ENCODE measurements at regions not wholly inside any gene's neighbourhood (a gene's known extent, or its start where the extent isn't known, plus 50 kb on each side); places are given as distances from the start of the nearest gene placed in this dataset.

- H3K9me1 ChIP-seq (ENCODE audit: control insufficient read depth, insufficient read depth, low read length): no peaks in the 10 kb centered on the region
- 72% methylated on average over 6 of the region's 6 CpGs for WGBS (ENCODE audit: insufficient coverage, low coverage, missing lambda C conversion rate)
- ChIA-PET CTCF (ENCODE audit: low intra/inter-chr PET ratio) (no interaction called here), POLR2A (no interaction called here)
- no peak overlapping the region for H3K9ac ChIP-seq (ENCODE audit: insufficient read depth in 1 of 2, low read depth in 2 of 2, low read length in 2 of 2)
- H3K4me3 ChIP-seq: no peak overlapping the region
- H3K27me3 ChIP-seq (ENCODE audit: control insufficient read depth in 2 of 2, insufficient read depth in 2 of 2, low read length in 2 of 2): no peaks in the 10 kb centered on the region
- H3K4me2 ChIP-seq (ENCODE audit: insufficient read depth, low read length): no peak overlapping the region
- no peak overlapping the region for H3K27ac ChIP-seq (ENCODE audit: extremely low read depth, low read depth, low read length)
- no peaks in the 10 kb centered on the region for H3K36me3 ChIP-seq (ENCODE audit: control insufficient read depth, insufficient read depth, low read length)
- intact Hi-C loops (cut with micrococcal nuclease): no loop called here
- H3K79me2 ChIP-seq (ENCODE audit: control insufficient read depth, insufficient read depth, low read length): no peaks in the 10 kb centered on the region
- DNase-seq (ENCODE audit: extremely low read depth in 1 of 4, low spot score in 3 of 4) (no peak), FAIRE-seq (no peak), ATAC-seq (no peak)
- H4K20me1 ChIP-seq (replicated peaks; ENCODE audit: control insufficient read depth, insufficient read depth, low read length): no peaks in the 10 kb centered on the region
- no peak for TF ChIP-seq CEBPG (CRISPR knock-in tag; IDR thresholded peaks at IDR 0.05)
- TF ChIP-seq CEBPG (tag; conservative IDR thresholded peaks at IDR 0.05 in 1 of 2, IDR thresholded peaks at IDR 0.05 in 1 of 2): 0 out of 4 replicates have a peak, but pooled peaks of 1 of the 2 experiments have one; percentile 7
- TF ChIP-seq SPI1 (IDR thresholded peaks at IDR 0.05; ENCODE audit: borderline replicate concordance, low read depth, low read length): no peak
- H3K9me3 ChIP-seq (replicated peaks; ENCODE audit: control insufficient read depth, insufficient read depth, low read depth, low read length): no peaks in the 10 kb centered on the region; the same call in 1 of the 2 replicates
- in situ Hi-C loops (cut with MboI): no loop called here
- H3K4me1 ChIP-seq (replicated peaks in 1 of 2; ENCODE audit: control insufficient read depth in 2 of 2, insufficient read depth in 2 of 2, low read length in 2 of 2): no peaks in the 10 kb centered on the region
- no TSS peak for BruUV-seq (replicated peaks)
- H2AFZ ChIP-seq (ENCODE audit: low read depth, low read length): no peak overlapping the region
These were observed 210.4 kb upstream of the GRIA4 start for GRCh38 chr11:105399511-105399910.

- BruUV-seq (replicated peaks): no TSS peak
- Histone ChIP-seq H3K4me1 (replicated peaks in 1 of 2; ENCODE audit: control insufficient read depth in 2 of 2, insufficient read depth in 2 of 2, low read length in 2 of 2) (no peaks in the 10 kb centered on the region), H4K20me1 (replicated peaks; ENCODE audit: control insufficient read depth, insufficient read depth, low read length) (no peaks in the 10 kb centered on the region), H3K9me3 (replicated peaks; ENCODE audit: control insufficient read depth, insufficient read depth, low read depth, low read length) (no peaks in the 10 kb centered on the region; the same call in 1 of the 2 replicates), H3K27me3 (ENCODE audit: control insufficient read depth in 2 of 2, insufficient read depth in 2 of 2, low read length in 2 of 2) (no peaks in the 10 kb centered on the region), H3K4me3 (no peak overlapping the region), H3K4me2 (ENCODE audit: insufficient read depth, low read length) (no peak overlapping the region), H3K79me2 (ENCODE audit: control insufficient read depth, insufficient read depth, low read length) (no peaks in the 10 kb centered on the region), H2AFZ (ENCODE audit: low read depth, low read length) (no peak overlapping the region), H3K9ac (ENCODE audit: insufficient read depth in 1 of 2, low read depth in 2 of 2, low read length in 2 of 2) (no peak overlapping the region), H3K36me3 (ENCODE audit: control insufficient read depth, insufficient read depth, low read length) (no peaks in the 10 kb centered on the region), H3K27ac (ENCODE audit: extremely low read depth, low read depth, low read length) (no peak overlapping the region), H3K9me1 (ENCODE audit: control insufficient read depth, insufficient read depth, low read length) (no peaks in the 10 kb centered on the region)
- ChIA-PET POLR2A (no interaction called here), CTCF (ENCODE audit: low intra/inter-chr PET ratio) (no interaction called here)
- in situ Hi-C loops (cut with MboI): no loop called here
- DNase-seq (ENCODE audit: extremely low read depth in 1 of 4, low spot score in 3 of 4) (no peak), ATAC-seq (no peak), FAIRE-seq (no peak)
- intact Hi-C loops (cut with micrococcal nuclease): no loop called here
- TF ChIP-seq CHCHD3 (CRISPR knock-in tag; IDR thresholded peaks at IDR 0.05): no peak
- TF ChIP-seq KAT7 (CRISPR knock-in tag; IDR thresholded peaks at IDR 0.05; ENCODE audit: borderline replicate concordance): no peak
- TF ChIP-seq CHD1 (IDR thresholded peaks at IDR 0.05; ENCODE audit: low read length): no peak
- TF ChIP-seq PURB (CRISPR knock-in tag; IDR thresholded peaks at IDR 0.05; ENCODE audit: low read depth): no peak
- TF ChIP-seq NFE2L1 (tag; IDR thresholded peaks at IDR 0.05; ENCODE audit: borderline replicate concordance, low read depth): no peak
- no peak for TF ChIP-seq HOXB6 (CRISPR knock-in tag; IDR thresholded peaks at IDR 0.05; ENCODE audit: borderline replicate concordance)
- no peak for TF ChIP-seq PATZ1 (CRISPR knock-in tag; IDR thresholded peaks at IDR 0.05; ENCODE audit: borderline replicate concordance)
- TF ChIP-seq ZNF436 (CRISPR knock-in tag; IDR thresholded peaks at IDR 0.05): no peak
- TF ChIP-seq CEBPZ (IDR thresholded peaks at IDR 0.05; ENCODE audit: borderline replicate concordance, low read depth, low read length): no peak
These were observed 211.2 kb upstream of the GRIA4 start for GRCh38 chr11:105398636-105399035.
